ENCODE measurements at regions not wholly inside any gene's neighbourhood (a gene's known extent, or its start where the extent isn't known, plus 50 kb on each side); places are given as distances from the start of the nearest gene placed in this dataset.

- H3K4me3 ChIP-seq (ENCODE audit: control extremely low read depth in 1 of 5, extremely low read depth in 1 of 5, insufficient read depth in 1 of 5, low read depth in 2 of 5, low read length in 4 of 5) = no peak overlapping the region
- ChIA-PET POLR2A (no interaction called here), CTCF (no interaction called here)
- no peak overlapping the region for H2AFZ ChIP-seq (ENCODE audit: insufficient read depth, low read depth, low read length, poor library complexity, severe bottlenecking)
- H3K36me3 ChIP-seq (replicated peaks in 1 of 2; ENCODE audit: control extremely low read depth in 1 of 2, control insufficient read depth in 1 of 2, extremely low read depth in 1 of 2, insufficient read depth in 2 of 2, low read length in 1 of 2) = no peaks in the 10 kb centered on the region
- H3K9ac ChIP-seq (ENCODE audit: low read length) = no peak overlapping the region
- Mint-ChIP-seq H3K4me3 (no peak overlapping the region), H3K27me3 (peaks cover 2% of the 10 kb centered on the region), H3K4me1 (peaks cover 2% of the 10 kb centered on the region), H3K27ac (no peak overlapping the region), H3K9me3 (ENCODE audit: insufficient read depth) (no peaks in the 10 kb centered on the region)
- H3K79me2 ChIP-seq (ENCODE audit: control insufficient read depth, insufficient read depth, low read length) = no peaks in the 10 kb centered on the region
- H3K27ac ChIP-seq (ENCODE audit: low read length in 2 of 2) = no peak overlapping the region
- WGBS (ENCODE audit: insufficient coverage) = 79% methylated on average over 20 of the region's 20 CpGs
- ATAC-seq (ENCODE audit: low read depth) (no peak), DNase-seq (no peak)
- no peak overlapping the region for H3K4me2 ChIP-seq (replicated peaks; ENCODE audit: low read depth, low read length, poor library complexity, severe bottlenecking)
- intact Hi-C loops (cut with micrococcal nuclease) = no loop called here
- TF ChIP-seq CTCF (IDR thresholded peaks at IDR 0.05) (no peak), EZH2 (IDR thresholded peaks at IDR 0.05; ENCODE audit: borderline replicate concordance, insufficient read depth, low read depth, low read length, poor library complexity, severe bottlenecking) (no peak)
- H3K9me3 ChIP-seq (ENCODE audit: control extremely low read depth in 1 of 3, control insufficient read depth in 2 of 3, insufficient read depth in 1 of 3, low read length in 2 of 3) = peaks cover 0 to 3% (median 0%) of the 10 kb centered on the region in 3 donors
- H3K4me1 ChIP-seq (ENCODE audit: control insufficient read depth in 2 of 2, insufficient read depth in 2 of 2, low read length in 2 of 2) = no peaks in the 10 kb centered on the region
- H4K20me1 ChIP-seq (ENCODE audit: control insufficient read depth, insufficient read depth, low read length, poor library complexity, severe bottlenecking) = no peaks in the 10 kb centered on the region
- H3K27me3 ChIP-seq (replicated peaks in 1 of 4; ENCODE audit: control extremely low read depth in 1 of 4, control insufficient read depth in 3 of 4, insufficient read depth in 4 of 4, low read length in 3 of 4) = peaks cover 0 to 6% (median 0%) of the 10 kb centered on the region in 4 experiments
Observed at GRCh38 chr14:99322731-99323599, 51.0 kb upstream of the BCL11B start.

GRCh38 chr14:99321955-99322730, 50.1 kb upstream of the BCL11B start:
- ChIA-PET POLR2A (no interaction called here), CTCF (no interaction called here)
- ATAC-seq (ENCODE audit: low read depth) (no peak), DNase-seq (no peak)
- 76% methylated on average over 10 of the region's 13 CpGs for whole genome bisulfite sequencing (ENCODE audit: insufficient coverage)
- no peak for TF ChIP-seq CTCF (IDR thresholded peaks at IDR 0.05)
- Histone ChIP-seq H3K4me2 (replicated peaks; ENCODE audit: low read depth, low read length, poor library complexity, severe bottlenecking) (no peak overlapping the region), H3K27ac (ENCODE audit: low read length in 2 of 2) (no peak overlapping the region), H2AFZ (ENCODE audit: insufficient read depth, low read depth, low read length, poor library complexity, severe bottlenecking) (no peak overlapping the region), H4K20me1 (ENCODE audit: control insufficient read depth, insufficient read depth, low read length, poor library complexity, severe bottlenecking) (no peaks in the 10 kb centered on the region), H3K9ac (ENCODE audit: low read length) (no peak overlapping the region), H3K36me3 (replicated peaks in 1 of 2; ENCODE audit: control extremely low read depth in 1 of 2, control insufficient read depth in 1 of 2, extremely low read depth in 1 of 2, insufficient read depth in 2 of 2, low read length in 1 of 2) (no peaks in the 10 kb centered on the region), H3K9me3 (ENCODE audit: control extremely low read depth in 1 of 3, control insufficient read depth in 2 of 3, insufficient read depth in 1 of 3, low read length in 2 of 3) (peaks cover 0 to 3% (median 0%) of the 10 kb centered on the region in 3 donors), H3K27me3 (replicated peaks in 1 of 4; ENCODE audit: control extremely low read depth in 1 of 4, control insufficient read depth in 3 of 4, insufficient read depth in 4 of 4, low read length in 3 of 4) (peaks cover 0 to 5% (median 0%) of the 10 kb centered on the region in 4 experiments), H3K79me2 (ENCODE audit: control insufficient read depth, insufficient read depth, low read length) (no peaks in the 10 kb centered on the region), H3K4me3 (ENCODE audit: control extremely low read depth in 1 of 5, extremely low read depth in 1 of 5, insufficient read depth in 1 of 5, low read depth in 2 of 5, low read length in 4 of 5) (no peak overlapping the region), H3K4me1 (ENCODE audit: control insufficient read depth in 2 of 2, insufficient read depth in 2 of 2, low read length in 2 of 2) (no peaks in the 10 kb centered on the region)
- Mint-ChIP-seq H3K27ac (no peak overlapping the region), H3K27me3 (no peaks in the 10 kb centered on the region), H3K4me3 (no peak overlapping the region), H3K9me3 (ENCODE audit: insufficient read depth) (no peaks in the 10 kb centered on the region), H3K4me1 (peaks cover 2% of the 10 kb centered on the region)
- intact Hi-C loops (cut with micrococcal nuclease) = no loop called here

Measured in B cell (primary cell).